ENCODE measurements at regions not wholly inside any gene's neighbourhood (a gene's known extent, or its start where the extent isn't known, plus 50 kb on each side); places are given as distances from the start of the nearest gene placed in this dataset.
"Not testable (repeated sequence)": the region's sequence is repeated elsewhere in the genome, so short reads cannot be mapped to it uniquely, and the experiment has no call there.

- DNase-seq, result not testable (repeated sequence)
Observed at GRCh38 chr2:12569929-12570328, 146.8 kb upstream of the TRIB2 start.

GRCh38 chr2:12577091-12577490 is 139.6 kb upstream of the TRIB2 start:
- DNase-seq, result no peak

- no peak for DNase-seq
Observed at GRCh38 chr2:12577567-12578253, 139.0 kb upstream of the TRIB2 start.

GRCh38 chr2:12579018-12579417 is 137.7 kb upstream of the TRIB2 start:
- DNase-seq, result no peak

- no peak for DNase-seq
Observed at GRCh38 chr2:12584338-12584737, 132.4 kb upstream of the TRIB2 start.

- no peak for DNase-seq
Observed at GRCh38 chr2:12585784-12586183, 131.0 kb upstream of the TRIB2 start.

- DNase-seq, result no peak
Observed at GRCh38 chr2:12587228-12587627, 129.5 kb upstream of the TRIB2 start.

GRCh38 chr2:12587729-12588522 is 128.8 kb upstream of the TRIB2 start:
- no peak for DNase-seq

GRCh38 chr2:12588986-12589385 is 127.8 kb upstream of the TRIB2 start:
- no peak for DNase-seq

GRCh38 chr2:12589802-12590320 is 126.9 kb upstream of the TRIB2 start:
- DNase-seq, result no peak

- no peak for DNase-seq
Observed at GRCh38 chr2:12592296-12592695, 124.4 kb upstream of the TRIB2 start.

GRCh38 chr2:12594590-12594989 is 122.1 kb upstream of the TRIB2 start:
- DNase-seq, result no peak

- DNase-seq, result no peak
Observed at GRCh38 chr2:12596771-12597170, 120.0 kb upstream of the TRIB2 start.

GRCh38 chr2:12597610-12598009 is 119.1 kb upstream of the TRIB2 start:
- no peak for DNase-seq

- no peak for DNase-seq
Observed at GRCh38 chr2:12602661-12603060, 114.1 kb upstream of the TRIB2 start.

- DNase-seq, result no peak
Observed at GRCh38 chr2:12603781-12604295, 112.9 kb upstream of the TRIB2 start.

- no peak for DNase-seq
Observed at GRCh38 chr2:12604341-12604740, 112.4 kb upstream of the TRIB2 start.

GRCh38 chr2:12605366-12605765 is 111.4 kb upstream of the TRIB2 start:
- no peak for DNase-seq

- no peak for DNase-seq
Observed at GRCh38 chr2:12605936-12606335, 110.8 kb upstream of the TRIB2 start.

GRCh38 chr2:12606472-12607000 is 110.2 kb upstream of the TRIB2 start:
- DNase-seq, result no peak

- no peak for DNase-seq
Observed at GRCh38 chr2:12607971-12608370, 108.8 kb upstream of the TRIB2 start.

- DNase-seq, result no peak
Observed at GRCh38 chr2:12610314-12610713, 106.4 kb upstream of the TRIB2 start.

GRCh38 chr2:12612168-12612567 is 104.6 kb upstream of the TRIB2 start:
- no peak for DNase-seq

GRCh38 chr2:12612671-12613070 is 104.1 kb upstream of the TRIB2 start:
- DNase-seq, result no peak

Data from NCI-H1436 treated with DMSO at 0.1 percent for 48 hours (cell line).